A549 (cell line): ENCODE measurements at regions not wholly inside any gene's neighbourhood (a gene's known extent, or its start where the extent isn't known, plus 50 kb on each side); places are given as distances from the start of the nearest gene placed in this dataset.

ENCODE experiments used
- ATAC-seq, 2 experiments: fragments of 200-7000 bp in 1 of 2; fragments of >200 bp in 1 of 2; cut with Nextera tagmentation in 1 of 2; cut with Tn5 transposase in 1 of 2; 3 replicates each; pipeline versions ENCODE4 v1.8.0 to v1.9.1; 2018 to 2020; ENCODE audit warnings: mild to moderate bottlenecking in 1 of 2, moderate library complexity in 1 of 2
- CTCF ChIA-PET: fragments of 300-600 bp; sonication (Branson Sonifier 250); formaldehyde crosslinking; extraction: SDS; loops from one replicate; lab custom pipeline; 2021; ENCODE audit warnings: antibody characterized with exemption, inconsistent platforms; lab: Yijun Ruan, JAX
- POLR2A ChIA-PET: fragments of 350-600 bp; formaldehyde crosslinking; extraction: SDS; loops from one replicate; lab custom pipeline; 2021; ENCODE audit warnings: antibody characterized with exemption, inconsistent platforms; lab: Yijun Ruan, JAX
- DNase-seq, 2 experiments: peaks; one replicate each; pipeline versions ENCODE4 v3.0.0 to v3.0.0-alpha.2; 2011 to 2016; ENCODE audit warnings: low read depth in 1 of 2, low spot score in 1 of 2
- FAIRE-seq: peaks from 2 replicates; lab custom pipeline; 2011; peaks lifted over from hg19 to GRCh38; lab: Jason Lieb, UNC
- H3K27ac ChIP-seq, 2 experiments: fragments of >200 bp; sonication (Bioruptor Twin); formaldehyde crosslinking; 3 replicates each; pipeline ENCODE4 v1.5.1; 2016 to 2017
- H3K4me1 ChIP-seq: fragments of >200 bp; sonication (Bioruptor Twin); formaldehyde crosslinking; 3 replicates; pipeline ENCODE4 v1.6.1; 2016
- H3K4me2 ChIP-seq: fragments of >200 bp; sonication (Bioruptor Twin); formaldehyde crosslinking; 3 replicates; pipeline ENCODE4 v1.6.1; 2016
- H3K4me3 ChIP-seq: fragments of >200 bp; sonication (Bioruptor Twin); formaldehyde crosslinking; 3 replicates; pipeline ENCODE4 v1.5.1; 2016
- H3K9me3 ChIP-seq: fragments of >200 bp; sonication (Bioruptor Twin); formaldehyde crosslinking; 3 replicates; pipeline ENCODE4 v1.6.1; 2016
- CTCF ChIP-seq: fragments of >200 bp; sonication (Bioruptor Twin); formaldehyde crosslinking; IDR thresholded peaks from 3 replicates; pipeline ENCODE4 v1.5.1; 2016
- ELK1 ChIP-seq: fragments of 150-350 bp; IDR thresholded peaks from 2 replicates; pipeline ENCODE4 v1.6.1; 2014; ENCODE audit warnings: low read depth, mild to moderate bottlenecking, low read length
- ESRRA ChIP-seq: fragments of 150-350 bp; IDR thresholded peaks from 2 replicates; pipeline ENCODE4 v1.6.1; 2014; ENCODE audit warnings: mild to moderate bottlenecking, low read length, borderline replicate concordance
- FOXS1 ChIP-seq: fragments of 250-450 bp; sonication (Bioruptor Pico); IDR thresholded peaks from 2 replicates; pipeline ENCODE4 v1.5.0; 2020; ENCODE audit warnings: mild to moderate bottlenecking, moderate library complexity
- GATA3 ChIP-seq: IDR thresholded peaks from 2 replicates; pipeline ENCODE4 v1.6.1; 2012; ENCODE audit warnings: borderline replicate concordance
- HOXA7 ChIP-seq: fragments of 250-450 bp; sonication (Bioruptor Pico); IDR thresholded peaks from 2 replicates; pipeline ENCODE4 v1.5.0; 2020; ENCODE audit warnings: mild to moderate bottlenecking, moderate library complexity
- MAFK ChIP-seq: fragments of 450-650 bp; IDR thresholded peaks from 2 replicates; pipeline ENCODE4 v1.6.1; 2014; ENCODE audit not compliant: partially characterized antibody
- MYC ChIP-seq: IDR thresholded peaks from 2 replicates; pipeline ENCODE4 v1.6.1; 2012; ENCODE audit warnings: mild to moderate bottlenecking, inconsistent platforms, low read length, improper control_type of control experiment, borderline replicate concordance
- PBX3 ChIP-seq: IDR thresholded peaks from 2 replicates; pipeline ENCODE4 v1.6.1; 2012
- PHF8 ChIP-seq: fragments of 200-600 bp; sonication (generic); IDR thresholded peaks from 2 replicates; pipeline ENCODE4 v1.6.1; 2016; ENCODE audit warnings: low read depth, mild to moderate bottlenecking, antibody characterized with exemption, moderate library complexity, borderline replicate concordance
- RAD21 ChIP-seq, 2 experiments: fragments of >200 bp in 1 of 2; sonication (Bioruptor Twin) in 1 of 2; formaldehyde crosslinking in 1 of 2; IDR thresholded peaks in 1 of 2; conservative IDR thresholded peaks in 1 of 2; 2 replicates in 1 of 2; 3 replicates in 1 of 2; pipeline ENCODE4 v1.6.1; 2012 to 2018; ENCODE audit warnings: inconsistent platforms in 1 of 2
- RARB ChIP-seq: fragments of 250-450 bp; sonication (Bioruptor Pico); IDR thresholded peaks from 2 replicates; pipeline ENCODE4 v1.8.0; 2021; ENCODE audit warnings: mild to moderate bottlenecking, moderate library complexity
- WGBS: methylation state at CpG from one replicate; pipeline ENCODE4 v1.1.6; 2017; ENCODE audit errors: missing lambda C conversion rate; 5-methylcytosine and 5-hydroxymethylcytosine counted together
- TF ChIP-seq, protein P1 (sequence below): fragments of 250-450 bp; sonication (Bioruptor Pico); IDR thresholded peaks from 2 replicates; pipeline ENCODE4 v1.5.0; 2021; ENCODE audit warnings: mild to moderate bottlenecking, moderate library complexity, borderline replicate concordance
- TF ChIP-seq, protein P2 (sequence below): IDR thresholded peaks from 2 replicates; pipeline ENCODE4 v1.6.1; 2012; ENCODE audit warnings: low read depth, borderline replicate concordance
- TF ChIP-seq, protein P3 (sequence below): fragments of 200-600 bp; sonication (generic); IDR thresholded peaks from 2 replicates; pipeline ENCODE4 v1.6.1; 2016; ENCODE audit warnings: antibody characterized with exemption, mild to moderate bottlenecking, moderate library complexity
- TF ChIP-seq, protein P4 (sequence below): fragments of 450-650 bp; IDR thresholded peaks from 2 replicates; pipeline ENCODE4 v1.6.1; 2014; ENCODE audit warnings: antibody characterized with exemption
- TF ChIP-seq, protein P5 (sequence below): IDR thresholded peaks from 2 replicates; pipeline ENCODE4 v1.6.1; 2012

GRCh38 chr9:74133921-74134320 lies 363.2 kb upstream of the RORB start:
- ChIA-PET CTCF (no interaction called here), POLR2A (no interaction called here)
- WGBS, result 29% methylated on average over 6 of the region's 6 CpGs
- DNase-seq, result no peak
- TF ChIP-seq, protein P1, sequence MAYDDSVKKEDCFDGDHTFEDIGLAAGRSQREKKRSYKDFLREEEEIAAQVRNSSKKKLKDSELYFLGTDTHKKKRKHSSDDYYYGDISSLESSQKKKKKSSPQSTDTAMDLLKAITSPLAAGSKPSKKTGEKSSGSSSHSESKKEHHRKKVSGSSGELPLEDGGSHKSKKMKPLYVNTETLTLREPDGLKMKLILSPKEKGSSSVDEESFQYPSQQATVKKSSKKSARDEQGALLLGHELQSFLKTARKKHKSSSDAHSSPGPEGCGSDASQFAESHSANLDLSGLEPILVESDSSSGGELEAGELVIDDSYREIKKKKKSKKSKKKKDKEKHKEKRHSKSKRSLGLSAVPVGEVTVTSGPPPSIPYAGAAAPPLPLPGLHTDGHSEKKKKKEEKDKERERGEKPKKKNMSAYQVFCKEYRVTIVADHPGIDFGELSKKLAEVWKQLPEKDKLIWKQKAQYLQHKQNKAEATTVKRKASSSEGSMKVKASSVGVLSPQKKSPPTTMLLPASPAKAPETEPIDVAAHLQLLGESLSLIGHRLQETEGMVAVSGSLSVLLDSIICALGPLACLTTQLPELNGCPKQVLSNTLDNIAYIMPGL (CRISPR knock-in tag), result no peak
- no peak overlapping the region for H3K4me3 ChIP-seq
- no peaks in the 10 kb centered on the region for H3K4me1 ChIP-seq
- no peaks in the 10 kb centered on the region for H3K9me3 ChIP-seq
- FAIRE-seq, result no peak
- H3K27ac ChIP-seq, result no peak overlapping the region
- no peak overlapping the region for H3K4me2 ChIP-seq
- no peak for ATAC-seq

- FAIRE-seq (no peak), ATAC-seq (no peak), DNase-seq (no peak)
- Histone ChIP-seq H3K27ac (no peak overlapping the region), H3K4me3 (no peak overlapping the region), H3K9me3 (no peaks in the 10 kb centered on the region), H3K4me2 (no peak overlapping the region), H3K4me1 (no peaks in the 10 kb centered on the region)
- ChIA-PET CTCF (no interaction called here), POLR2A (no interaction called here)
- WGBS, result 27% methylated on average over 2 of the region's 2 CpGs
- TF ChIP-seq MYC, result no peak
- TF ChIP-seq RARB (CRISPR knock-in tag), result no peak
- TF ChIP-seq FOXS1 (CRISPR knock-in tag), result no peak
These were observed 359.0 kb upstream of the RORB start for GRCh38 chr9:74138182-74138581.

DNA sequence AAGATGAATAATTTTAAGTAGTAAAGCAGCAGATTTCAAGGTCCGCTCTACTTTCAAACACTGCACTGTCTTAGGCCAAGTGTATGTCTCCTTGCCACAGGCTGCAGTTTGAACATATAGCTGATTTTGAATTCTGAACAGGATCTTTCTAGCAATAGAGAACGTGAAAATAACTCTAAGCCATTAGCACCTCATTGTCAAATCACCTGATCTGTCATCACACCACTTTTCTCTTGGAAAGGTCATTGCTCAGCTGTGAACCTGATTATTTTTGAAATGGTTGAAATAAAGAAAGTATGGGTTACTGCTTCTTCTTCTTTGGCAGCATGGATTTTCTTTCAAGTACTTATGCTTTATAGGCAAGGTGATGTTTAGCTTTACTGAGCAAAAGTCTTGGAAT lies 357.0 kb upstream of the RORB start:
- Histone ChIP-seq H3K4me2 (no peak overlapping the region), H3K9me3 (no peaks in the 10 kb centered on the region), H3K4me1 (no peaks in the 10 kb centered on the region), H3K27ac (no peak overlapping the region), H3K4me3 (no peak overlapping the region)
- CTCF ChIA-PET, result no interaction called here
- 2% methylated on average over 2 of the region's 2 CpGs for WGBS
- ATAC-seq, result no peak
- POLR2A ChIA-PET, result no interaction called here
- FAIRE-seq, result no peak
- TF ChIP-seq HOXA7 (CRISPR knock-in tag), result no peak
- no peak for DNase-seq

DNA sequence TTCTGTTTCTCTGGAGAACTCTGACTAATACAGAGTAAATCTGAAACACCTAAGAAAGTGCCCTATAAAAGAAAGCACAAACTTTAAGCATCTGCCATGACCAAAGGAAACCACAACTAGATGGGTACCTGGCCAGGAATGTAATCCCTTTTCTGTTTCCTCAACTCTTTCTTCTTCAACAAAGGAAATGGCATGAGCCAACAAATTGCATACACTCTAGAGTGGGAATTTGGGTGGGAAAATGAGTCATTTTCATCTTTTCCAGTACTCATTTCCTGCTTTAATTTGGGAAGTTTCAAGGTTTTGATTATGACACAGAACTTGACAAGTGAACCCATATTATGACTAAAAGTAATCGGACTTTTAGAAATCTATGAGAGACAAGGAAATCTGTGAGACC lies 349.2 kb upstream of the RORB start:
- POLR2A ChIA-PET, result no interaction called here
- DNase-seq (no peak), FAIRE-seq (no peak), ATAC-seq (no peak)
- no peak overlapping the region for H3K4me3 ChIP-seq
- H3K27ac ChIP-seq, result no peak overlapping the region
- H3K4me2 ChIP-seq, result no peak overlapping the region
- WGBS, result 3% methylated on average over 1 of the region's 1 CpG
- H3K9me3 ChIP-seq, result no peaks in the 10 kb centered on the region
- CTCF ChIA-PET, result no interaction called here
- no peaks in the 10 kb centered on the region for H3K4me1 ChIP-seq
- TF ChIP-seq PHF8, result no peak
- TF ChIP-seq, protein P2, sequence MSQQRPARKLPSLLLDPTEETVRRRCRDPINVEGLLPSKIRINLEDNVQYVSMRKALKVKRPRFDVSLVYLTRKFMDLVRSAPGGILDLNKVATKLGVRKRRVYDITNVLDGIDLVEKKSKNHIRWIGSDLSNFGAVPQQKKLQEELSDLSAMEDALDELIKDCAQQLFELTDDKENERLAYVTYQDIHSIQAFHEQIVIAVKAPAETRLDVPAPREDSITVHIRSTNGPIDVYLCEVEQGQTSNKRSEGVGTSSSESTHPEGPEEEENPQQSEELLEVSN, result no peak
- TF ChIP-seq ELK1, result no peak
- TF ChIP-seq, protein P3, sequence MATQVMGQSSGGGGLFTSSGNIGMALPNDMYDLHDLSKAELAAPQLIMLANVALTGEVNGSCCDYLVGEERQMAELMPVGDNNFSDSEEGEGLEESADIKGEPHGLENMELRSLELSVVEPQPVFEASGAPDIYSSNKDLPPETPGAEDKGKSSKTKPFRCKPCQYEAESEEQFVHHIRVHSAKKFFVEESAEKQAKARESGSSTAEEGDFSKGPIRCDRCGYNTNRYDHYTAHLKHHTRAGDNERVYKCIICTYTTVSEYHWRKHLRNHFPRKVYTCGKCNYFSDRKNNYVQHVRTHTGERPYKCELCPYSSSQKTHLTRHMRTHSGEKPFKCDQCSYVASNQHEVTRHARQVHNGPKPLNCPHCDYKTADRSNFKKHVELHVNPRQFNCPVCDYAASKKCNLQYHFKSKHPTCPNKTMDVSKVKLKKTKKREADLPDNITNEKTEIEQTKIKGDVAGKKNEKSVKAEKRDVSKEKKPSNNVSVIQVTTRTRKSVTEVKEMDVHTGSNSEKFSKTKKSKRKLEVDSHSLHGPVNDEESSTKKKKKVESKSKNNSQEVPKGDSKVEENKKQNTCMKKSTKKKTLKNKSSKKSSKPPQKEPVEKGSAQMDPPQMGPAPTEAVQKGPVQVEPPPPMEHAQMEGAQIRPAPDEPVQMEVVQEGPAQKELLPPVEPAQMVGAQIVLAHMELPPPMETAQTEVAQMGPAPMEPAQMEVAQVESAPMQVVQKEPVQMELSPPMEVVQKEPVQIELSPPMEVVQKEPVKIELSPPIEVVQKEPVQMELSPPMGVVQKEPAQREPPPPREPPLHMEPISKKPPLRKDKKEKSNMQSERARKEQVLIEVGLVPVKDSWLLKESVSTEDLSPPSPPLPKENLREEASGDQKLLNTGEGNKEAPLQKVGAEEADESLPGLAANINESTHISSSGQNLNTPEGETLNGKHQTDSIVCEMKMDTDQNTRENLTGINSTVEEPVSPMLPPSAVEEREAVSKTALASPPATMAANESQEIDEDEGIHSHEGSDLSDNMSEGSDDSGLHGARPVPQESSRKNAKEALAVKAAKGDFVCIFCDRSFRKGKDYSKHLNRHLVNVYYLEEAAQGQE, result no peak
- TF ChIP-seq, protein P4, sequence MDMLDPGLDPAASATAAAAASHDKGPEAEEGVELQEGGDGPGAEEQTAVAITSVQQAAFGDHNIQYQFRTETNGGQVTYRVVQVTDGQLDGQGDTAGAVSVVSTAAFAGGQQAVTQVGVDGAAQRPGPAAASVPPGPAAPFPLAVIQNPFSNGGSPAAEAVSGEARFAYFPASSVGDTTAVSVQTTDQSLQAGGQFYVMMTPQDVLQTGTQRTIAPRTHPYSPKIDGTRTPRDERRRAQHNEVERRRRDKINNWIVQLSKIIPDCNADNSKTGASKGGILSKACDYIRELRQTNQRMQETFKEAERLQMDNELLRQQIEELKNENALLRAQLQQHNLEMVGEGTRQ, result no peak
- no peak for TF ChIP-seq CTCF
- no peak for TF ChIP-seq PBX3
- TF ChIP-seq RAD21 (conservative IDR thresholded peaks at IDR 0.05 in 1 of 2, IDR thresholded peaks at IDR 0.05 in 1 of 2), result no peak
- TF ChIP-seq MAFK, result no peak
- TF ChIP-seq, protein P5, sequence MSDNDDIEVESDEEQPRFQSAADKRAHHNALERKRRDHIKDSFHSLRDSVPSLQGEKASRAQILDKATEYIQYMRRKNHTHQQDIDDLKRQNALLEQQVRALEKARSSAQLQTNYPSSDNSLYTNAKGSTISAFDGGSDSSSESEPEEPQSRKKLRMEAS, result no peak
- no peak for TF ChIP-seq GATA3
- TF ChIP-seq ESRRA, result no peak
- TF ChIP-seq RARB (CRISPR knock-in tag), result no peak
